Panc1 (cell line): ENCODE measurements at regions not wholly inside any gene's neighbourhood (a gene's known extent, or its start where the extent isn't known, plus 50 kb on each side); places are given as distances from the start of the nearest gene placed in this dataset.

Experiments used
- ATAC-seq: fragments of 200-7000 bp; cut with Tn5 transposase; 2 replicates; pipeline ENCODE4 v1.9.1; 2020; ENCODE audit warnings: mild to moderate bottlenecking, moderate library complexity
- BruUV-seq: library from RNA; stranded (reverse); fragments of 400-500 nt; replicated peaks from 2 replicates; lab custom pipeline; 2021; lab: Mats Ljungman, UMichigan
- CTCF ChIA-PET: fragments of 300-600 bp; sonication (Branson Sonifier 250); formaldehyde crosslinking; loops from one replicate; lab custom pipeline; 2022; ENCODE audit warnings: antibody characterized with exemption; lab: Charles Lee
- POLR2A ChIA-PET: fragments of 300-600 bp; sonication (Branson Sonifier 250); formaldehyde crosslinking; loops from one replicate; lab custom pipeline; 2022; ENCODE audit warnings: antibody characterized with exemption; lab: Charles Lee
- DNase-seq: peaks from one replicate; pipeline ENCODE4 v3.0.0-alpha.2; 2010; ENCODE audit warnings: low read depth, low spot score
- H3K27ac ChIP-seq: 2 replicates; pipeline ENCODE4 v1.5.1; 2011; ENCODE audit warnings: mild to moderate bottlenecking, low read length, inconsistent platforms
- H3K27me3 ChIP-seq: fragments of 200-500 bp; sonication (Bioruptor generic); 2 replicates; pipeline ENCODE4 v1.6.0; 2014; ENCODE audit warnings: low read length, inconsistent platforms; ENCODE audit not compliant: control insufficient read depth, insufficient read depth
- H3K36me3 ChIP-seq: fragments of 200-500 bp; sonication (Bioruptor generic); 2 replicates; pipeline ENCODE4 v1.5.1; 2014; ENCODE audit warnings: inconsistent platforms, mild to moderate bottlenecking, low read length, moderate library complexity; ENCODE audit not compliant: control insufficient read depth, insufficient read depth
- H3K4me1 ChIP-seq: 2 replicates; pipeline ENCODE4 v1.5.1; 2011; ENCODE audit warnings: inconsistent platforms, mild to moderate bottlenecking, low read length, moderate library complexity; ENCODE audit not compliant: control insufficient read depth, insufficient read depth
- H3K4me3 ChIP-seq, 2 experiments: 2 replicates each; pipeline ENCODE4 v1.5.1; 2011 to 2012; ENCODE audit warnings: low read depth in 2 of 2, low read length in 2 of 2, mild to moderate bottlenecking in 2 of 2, inconsistent platforms in 1 of 2, moderate library complexity in 1 of 2
- H3K9me3 ChIP-seq: fragments of 200-500 bp; sonication (Bioruptor generic); 2 replicates; pipeline ENCODE4 v1.5.1; 2014; ENCODE audit warnings: low read depth, mild to moderate bottlenecking, inconsistent platforms, low read length, moderate library complexity; ENCODE audit not compliant: control insufficient read depth, insufficient read depth
- CTCF ChIP-seq: fragments of 450-650 bp; IDR thresholded peaks from 2 replicates; pipeline ENCODE4 v1.5.1; 2017; ENCODE audit warnings: mild to moderate bottlenecking
- POLR2AphosphoS5 ChIP-seq: IDR thresholded peaks from 2 replicates; pipeline ENCODE4 v1.6.1; 2012; ENCODE audit warnings: mild to moderate bottlenecking, low read depth, low read length, moderate library complexity
- REST ChIP-seq, 2 experiments: IDR thresholded peaks; 2 replicates each; pipeline ENCODE4 v1.6.1; 2011 to 2012; ENCODE audit warnings: low read depth in 2 of 2, control low read depth in 1 of 2, low read length in 1 of 2, mild to moderate bottlenecking in 1 of 2, moderate library complexity in 1 of 2; ENCODE audit not compliant: insufficient read depth in 1 of 2
- SIN3A ChIP-seq: IDR thresholded peaks from 2 replicates; pipeline ENCODE4 v1.6.1; 2012; ENCODE audit warnings: low read depth, mild to moderate bottlenecking, low read length, moderate library complexity, borderline replicate concordance; ENCODE audit not compliant: insufficient read depth
- TCF7L2 ChIP-seq: IDR thresholded peaks from 2 replicates; pipeline ENCODE4 v1.6.1; 2011; ENCODE audit warnings: mild to moderate bottlenecking, low read depth, low read length, inconsistent platforms
- in situ Hi-C: cut with HindIII; loops from 2 replicates; pipeline ENCODE4 v1.10.0; 2016; ENCODE audit warnings: low sequenced_read_pairs, low pct_unique_long_range_greater_than_20kb
- intact Hi-C: fragments of 100-400 bp; cut with micrococcal nuclease; formaldehyde crosslinking; loops from one replicate; pipeline ENCODE4 v1.10.0; 2022; ENCODE audit not compliant: unreplicated experiment

DNA sequence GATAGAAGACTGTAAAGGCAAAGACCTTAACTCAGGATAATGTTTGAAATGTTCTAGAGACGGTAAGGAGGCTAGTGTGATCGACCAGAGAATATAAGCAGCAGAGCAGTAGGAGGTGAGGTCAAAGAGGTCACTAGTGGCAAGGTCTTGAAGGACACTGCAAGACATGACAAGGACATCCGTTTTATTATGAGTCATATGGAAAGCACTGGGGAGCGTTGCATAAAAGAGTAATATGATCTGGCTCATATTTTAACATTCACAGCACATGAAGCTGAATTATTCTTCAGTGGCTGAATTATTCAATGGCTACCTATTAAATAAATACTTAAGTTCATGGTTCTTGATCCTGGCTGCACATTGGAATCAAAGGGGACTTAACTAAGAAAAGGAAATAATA is 123.7 kb downstream of the SOX9 start:
- BruUV-seq, result no TSS peak
- intact Hi-C loops (no loop called here), in situ Hi-C loops (no loop called here)
- no peak for ATAC-seq
- no peak for DNase-seq
- Histone ChIP-seq H3K27me3 (no peaks in the 10 kb centered on the region), H3K36me3 (no peaks in the 10 kb centered on the region), H3K27ac (no peak overlapping the region), H3K4me1 (no peaks in the 10 kb centered on the region), H3K4me3 (no peak overlapping the region), H3K9me3 (no peaks in the 10 kb centered on the region)
- ChIA-PET CTCF (interaction anchor here (0.6 kb wide), 1 partner anchor 1422 kb away, joined by 3 read pairs; no protein-coding TSS in a partner anchor), POLR2A (no interaction called here)
- no peak for TF ChIP-seq POLR2AphosphoS5
- TF ChIP-seq SIN3A, result no peak
- no peak for TF ChIP-seq REST (IDR thresholded peaks at IDR 0.05; ENCODE audit: insufficient read depth in 1 of 2, low read depth in 2 of 2, low read length in 1 of 2)
- no peak for TF ChIP-seq TCF7L2
- TF ChIP-seq CTCF, result no peak

GRCh38 chr17:72244956-72245355 is 124.1 kb downstream of the SOX9 start:
- no peaks in the 10 kb centered on the region for H3K36me3 ChIP-seq
- ATAC-seq (no peak), DNase-seq (no peak)
- intact Hi-C loops, result no loop called here
- no peaks in the 10 kb centered on the region for H3K9me3 ChIP-seq
- no peak overlapping the region for H3K27ac ChIP-seq
- H3K4me3 ChIP-seq, result no peak overlapping the region
- in situ Hi-C loops, result no loop called here
- no peak for TF ChIP-seq SIN3A
- no peak for TF ChIP-seq REST (IDR thresholded peaks at IDR 0.05; ENCODE audit: insufficient read depth in 1 of 2, low read depth in 2 of 2, low read length in 1 of 2)
- no peak for TF ChIP-seq TCF7L2
- no peak for TF ChIP-seq CTCF
- TF ChIP-seq POLR2AphosphoS5, result no peak
- no TSS peak for BruUV-seq
- H3K4me1 ChIP-seq, result no peaks in the 10 kb centered on the region
- ChIA-PET POLR2A (no interaction called here), CTCF (no interaction called here)
- H3K27me3 ChIP-seq, result no peaks in the 10 kb centered on the region
